ENCODE measurements at regions not wholly inside any gene's neighbourhood (a gene's known extent, or its start where the extent isn't known, plus 50 kb on each side); places are given as distances from the start of the nearest gene placed in this dataset.

DNA sequence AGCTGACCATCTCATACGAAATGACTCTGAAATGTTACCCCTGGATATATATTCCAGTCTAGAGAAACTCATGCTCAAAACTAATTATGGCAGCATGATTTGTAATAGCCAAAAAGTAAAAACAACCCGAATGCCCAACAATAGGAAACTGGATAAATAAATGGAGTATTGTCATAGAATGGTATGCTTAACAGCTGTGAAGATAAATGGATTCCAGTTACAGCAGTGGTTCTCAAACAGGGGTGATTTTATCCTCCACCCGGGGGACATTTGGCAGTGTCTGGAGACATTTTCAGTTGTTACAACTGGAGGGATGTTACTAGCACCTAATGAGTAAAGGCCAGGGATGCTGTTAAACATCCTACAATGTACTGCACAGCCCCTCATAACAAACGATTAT lies 52.3 kb upstream of the PIAS1 start:
- TF ChIP-seq, protein P1, sequence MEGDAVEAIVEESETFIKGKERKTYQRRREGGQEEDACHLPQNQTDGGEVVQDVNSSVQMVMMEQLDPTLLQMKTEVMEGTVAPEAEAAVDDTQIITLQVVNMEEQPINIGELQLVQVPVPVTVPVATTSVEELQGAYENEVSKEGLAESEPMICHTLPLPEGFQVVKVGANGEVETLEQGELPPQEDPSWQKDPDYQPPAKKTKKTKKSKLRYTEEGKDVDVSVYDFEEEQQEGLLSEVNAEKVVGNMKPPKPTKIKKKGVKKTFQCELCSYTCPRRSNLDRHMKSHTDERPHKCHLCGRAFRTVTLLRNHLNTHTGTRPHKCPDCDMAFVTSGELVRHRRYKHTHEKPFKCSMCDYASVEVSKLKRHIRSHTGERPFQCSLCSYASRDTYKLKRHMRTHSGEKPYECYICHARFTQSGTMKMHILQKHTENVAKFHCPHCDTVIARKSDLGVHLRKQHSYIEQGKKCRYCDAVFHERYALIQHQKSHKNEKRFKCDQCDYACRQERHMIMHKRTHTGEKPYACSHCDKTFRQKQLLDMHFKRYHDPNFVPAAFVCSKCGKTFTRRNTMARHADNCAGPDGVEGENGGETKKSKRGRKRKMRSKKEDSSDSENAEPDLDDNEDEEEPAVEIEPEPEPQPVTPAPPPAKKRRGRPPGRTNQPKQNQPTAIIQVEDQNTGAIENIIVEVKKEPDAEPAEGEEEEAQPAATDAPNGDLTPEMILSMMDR (optimal IDR thresholded peaks at IDR 0.05 in 1 of 3, IDR thresholded peaks at IDR 0.05 in 1 of 3, conservative IDR thresholded peaks at IDR 0.05 in 1 of 3; ENCODE audit: extremely low read depth in 1 of 3, insufficient read depth in 2 of 3, low read length in 3 of 3): no peak
- TF ChIP-seq EZH2 (IDR thresholded peaks at IDR 0.05; ENCODE audit: low read length): no peak
